A549 (cell line): ENCODE measurements at regions not wholly inside any gene's neighbourhood (a gene's known extent, or its start where the extent isn't known, plus 50 kb on each side); places are given as distances from the start of the nearest gene placed in this dataset.

Experiments used
- ATAC-seq, 2 experiments: fragments of 200-7000 bp in 1 of 2; fragments of >200 bp in 1 of 2; cut with Nextera tagmentation in 1 of 2; cut with Tn5 transposase in 1 of 2; 3 replicates each; pipeline versions ENCODE4 v1.8.0 to v1.9.1; 2018 to 2020; ENCODE audit warnings: mild to moderate bottlenecking in 1 of 2, moderate library complexity in 1 of 2
- CTCF ChIA-PET: fragments of 300-600 bp; sonication (Branson Sonifier 250); formaldehyde crosslinking; extraction: SDS; loops from one replicate; lab custom pipeline; 2021; ENCODE audit warnings: antibody characterized with exemption, inconsistent platforms; lab: Yijun Ruan, JAX
- POLR2A ChIA-PET: fragments of 350-600 bp; formaldehyde crosslinking; extraction: SDS; loops from one replicate; lab custom pipeline; 2021; ENCODE audit warnings: antibody characterized with exemption, inconsistent platforms; lab: Yijun Ruan, JAX
- DNase-seq, 2 experiments: peaks; one replicate each; pipeline versions ENCODE4 v3.0.0 to v3.0.0-alpha.2; 2011 to 2016; ENCODE audit warnings: low read depth in 1 of 2, low spot score in 1 of 2
- FAIRE-seq: peaks from 2 replicates; lab custom pipeline; 2011; peaks lifted over from hg19 to GRCh38; lab: Jason Lieb, UNC
- H3K27ac ChIP-seq, 2 experiments: fragments of >200 bp; sonication (Bioruptor Twin); formaldehyde crosslinking; 3 replicates each; pipeline ENCODE4 v1.5.1; 2016 to 2017
- H3K4me1 ChIP-seq: fragments of >200 bp; sonication (Bioruptor Twin); formaldehyde crosslinking; 3 replicates; pipeline ENCODE4 v1.6.1; 2016
- H3K4me2 ChIP-seq: fragments of >200 bp; sonication (Bioruptor Twin); formaldehyde crosslinking; 3 replicates; pipeline ENCODE4 v1.6.1; 2016
- H3K4me3 ChIP-seq: fragments of >200 bp; sonication (Bioruptor Twin); formaldehyde crosslinking; 3 replicates; pipeline ENCODE4 v1.5.1; 2016
- H3K9me3 ChIP-seq: fragments of >200 bp; sonication (Bioruptor Twin); formaldehyde crosslinking; 3 replicates; pipeline ENCODE4 v1.6.1; 2016
- CBX2 ChIP-seq: fragments of 200-600 bp; sonication (generic); IDR thresholded peaks from 2 replicates; pipeline ENCODE4 v1.6.1; 2016; ENCODE audit warnings: low read depth, mild to moderate bottlenecking, borderline replicate concordance
- CBX8 ChIP-seq: fragments of 200-600 bp; sonication (generic); IDR thresholded peaks from 2 replicates; pipeline ENCODE4 v1.6.1; 2016
- CHD2 ChIP-seq: fragments of 150-350 bp; IDR thresholded peaks from 2 replicates; pipeline ENCODE4 v1.6.1; 2014; ENCODE audit warnings: low read length; ENCODE audit not compliant: partially characterized antibody
- E2F6 ChIP-seq: IDR thresholded peaks from 2 replicates; pipeline ENCODE4 v1.6.1; 2012; ENCODE audit warnings: low read depth, borderline replicate concordance
- EHF ChIP-seq: fragments of 250-450 bp; sonication (Bioruptor Pico); IDR thresholded peaks from 2 replicates; pipeline ENCODE4 v1.5.0; 2020; ENCODE audit warnings: mild to moderate bottlenecking
- EHMT2 ChIP-seq: fragments of 200-600 bp; sonication (generic); IDR thresholded peaks from 2 replicates; pipeline ENCODE4 v1.6.1; 2016; ENCODE audit warnings: antibody characterized with exemption, low read depth, mild to moderate bottlenecking, moderate library complexity
- EP300 ChIP-seq, 2 experiments: fragments of >200 bp; sonication (Bioruptor Twin); formaldehyde crosslinking; IDR thresholded peaks; 2 replicates in 1 of 2; 3 replicates in 1 of 2; pipeline ENCODE4 v1.6.1; 2016 to 2017
- ESRRA ChIP-seq: fragments of 150-350 bp; IDR thresholded peaks from 2 replicates; pipeline ENCODE4 v1.6.1; 2014; ENCODE audit warnings: mild to moderate bottlenecking, low read length, borderline replicate concordance
- FOSB ChIP-seq: fragments of 250-450 bp; sonication (Bioruptor Pico); IDR thresholded peaks from 2 replicates; pipeline ENCODE4 v1.5.0; 2020; ENCODE audit warnings: mild to moderate bottlenecking, moderate library complexity
- FOSL2 ChIP-seq, 2 experiments: fragments of 450-650 bp in 1 of 2; fragments of >200 bp in 1 of 2; sonication (Bioruptor Twin) in 1 of 2; formaldehyde crosslinking; IDR thresholded peaks; 2 replicates each; pipeline versions ENCODE4 v1.5.0 to v1.6.1; 2016 to 2020; ENCODE audit warnings: mild to moderate bottlenecking in 1 of 2, moderate library complexity in 1 of 2
- HDAC2 ChIP-seq: fragments of 200-600 bp; sonication (generic); IDR thresholded peaks from 2 replicates; pipeline ENCODE4 v1.6.1; 2016
- HEYL ChIP-seq: fragments of 250-450 bp; sonication (Bioruptor Pico); IDR thresholded peaks from 2 replicates; pipeline ENCODE4 v1.8.0; 2021; ENCODE audit warnings: mild to moderate bottlenecking, moderate library complexity
- HOXB5 ChIP-seq: fragments of 250-450 bp; sonication (Bioruptor Pico); IDR thresholded peaks from 2 replicates; pipeline ENCODE4 v1.5.0; 2020; ENCODE audit warnings: mild to moderate bottlenecking, moderate library complexity
- KDM5A ChIP-seq: fragments of 200-600 bp; sonication (generic); IDR thresholded peaks from 2 replicates; pipeline ENCODE4 v1.6.1; 2016; ENCODE audit warnings: antibody characterized with exemption, mild to moderate bottlenecking
- MAX ChIP-seq: IDR thresholded peaks from 2 replicates; pipeline ENCODE4 v1.6.1; 2012
- NPAS2 ChIP-seq: fragments of 250-450 bp; sonication (Bioruptor Pico); IDR thresholded peaks from 2 replicates; pipeline ENCODE4 v1.8.0; 2022; ENCODE audit warnings: mild to moderate bottlenecking, moderate library complexity, borderline replicate concordance
- RARB ChIP-seq: fragments of 250-450 bp; sonication (Bioruptor Pico); IDR thresholded peaks from 2 replicates; pipeline ENCODE4 v1.8.0; 2021; ENCODE audit warnings: mild to moderate bottlenecking, moderate library complexity
- SREBF2 ChIP-seq: fragments of 450-650 bp; IDR thresholded peaks from 2 replicates; pipeline ENCODE4 v1.6.1; 2014; ENCODE audit warnings: mild to moderate bottlenecking, moderate library complexity
- ZFP36 ChIP-seq: fragments of 450-650 bp; IDR thresholded peaks from 2 replicates; pipeline ENCODE4 v1.6.1; 2014; ENCODE audit warnings: borderline replicate concordance; ENCODE audit not compliant: partially characterized antibody
- ZSCAN20 ChIP-seq: fragments of 250-450 bp; sonication (Bioruptor Pico); IDR thresholded peaks from 2 replicates; pipeline ENCODE4 v1.8.0; 2022; ENCODE audit warnings: mild to moderate bottlenecking, moderate library complexity
- WGBS: methylation state at CpG from one replicate; pipeline ENCODE4 v1.1.6; 2017; ENCODE audit errors: missing lambda C conversion rate; 5-methylcytosine and 5-hydroxymethylcytosine counted together
- TF ChIP-seq, protein P1 (sequence below): fragments of >200 bp; sonication (Bioruptor Twin); formaldehyde crosslinking; IDR thresholded peaks from 3 replicates; pipeline ENCODE4 v1.5.1; 2016

DNA sequence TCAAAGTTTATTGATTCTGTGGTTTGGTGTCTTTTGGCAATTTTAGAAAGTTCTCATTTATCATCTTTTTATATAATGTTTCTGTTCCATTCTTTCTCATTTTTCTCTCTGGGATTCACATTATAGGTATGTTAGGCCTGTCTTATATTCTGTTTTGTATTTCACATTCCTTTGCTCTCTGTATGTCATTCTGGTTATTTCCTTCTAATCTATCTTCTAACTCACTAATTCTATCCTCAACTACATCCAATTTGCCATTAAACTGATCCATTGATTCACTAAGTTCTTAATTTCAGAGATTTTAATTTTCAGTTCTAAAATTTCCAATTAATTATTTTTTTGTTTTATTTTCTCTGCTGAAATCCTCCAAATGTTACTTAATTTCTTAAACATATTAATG, 234.8 kb downstream of the FOXD2 start:
- ChIA-PET POLR2A (no interaction called here), CTCF (no interaction called here)
- Histone ChIP-seq H3K4me1 (no peaks in the 10 kb centered on the region), H3K4me3 (no peak overlapping the region), H3K4me2 (no peak overlapping the region), H3K9me3 (no peaks in the 10 kb centered on the region; the same call in 2 of the 3 replicates), H3K27ac (no peak overlapping the region)
- DNase-seq (no peak), FAIRE-seq (no peak), ATAC-seq (no peak)
- TF ChIP-seq ZSCAN20 (CRISPR knock-in tag) (no peak), FOSL2 (IDR thresholded peaks at IDR 0.05) (no peak), FOSL2 (CRISPR knock-in tag; IDR thresholded peaks at IDR 0.05) (no peak), NPAS2 (CRISPR knock-in tag) (no peak)

DNA sequence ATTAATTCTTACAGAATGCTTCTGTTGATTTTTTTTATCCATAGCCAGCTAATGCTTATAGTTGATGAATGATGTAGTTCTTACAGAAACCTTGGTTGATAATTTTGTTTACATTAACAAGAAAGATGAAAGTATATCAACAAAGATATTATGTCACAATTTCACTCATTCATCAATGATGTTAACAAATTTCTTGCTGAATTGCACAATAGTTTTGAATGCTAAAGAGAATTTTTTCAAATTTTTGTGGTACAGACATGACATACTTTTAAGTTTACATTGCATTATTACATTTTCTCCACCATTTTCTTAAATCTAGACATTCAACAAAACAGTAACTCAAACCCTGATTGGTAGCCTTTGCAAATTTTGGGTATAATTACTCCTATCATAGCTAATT, 236.3 kb downstream of the FOXD2 start:
- ChIA-PET POLR2A (no interaction called here), CTCF (no interaction called here)
- ATAC-seq (no peak), FAIRE-seq (no peak), DNase-seq (no peak)
- H3K4me3 ChIP-seq, result no peak overlapping the region
- TF ChIP-seq CBX8 (no peak), KDM5A (no peak), EHF (no peak), E2F6 (no peak), SREBF2 (no peak), ZFP36 (no peak), ESRRA (no peak), EHMT2 (no peak), CBX2 (no peak), HOXB5 (CRISPR knock-in tag) (no peak)
- TF ChIP-seq, protein P1, sequence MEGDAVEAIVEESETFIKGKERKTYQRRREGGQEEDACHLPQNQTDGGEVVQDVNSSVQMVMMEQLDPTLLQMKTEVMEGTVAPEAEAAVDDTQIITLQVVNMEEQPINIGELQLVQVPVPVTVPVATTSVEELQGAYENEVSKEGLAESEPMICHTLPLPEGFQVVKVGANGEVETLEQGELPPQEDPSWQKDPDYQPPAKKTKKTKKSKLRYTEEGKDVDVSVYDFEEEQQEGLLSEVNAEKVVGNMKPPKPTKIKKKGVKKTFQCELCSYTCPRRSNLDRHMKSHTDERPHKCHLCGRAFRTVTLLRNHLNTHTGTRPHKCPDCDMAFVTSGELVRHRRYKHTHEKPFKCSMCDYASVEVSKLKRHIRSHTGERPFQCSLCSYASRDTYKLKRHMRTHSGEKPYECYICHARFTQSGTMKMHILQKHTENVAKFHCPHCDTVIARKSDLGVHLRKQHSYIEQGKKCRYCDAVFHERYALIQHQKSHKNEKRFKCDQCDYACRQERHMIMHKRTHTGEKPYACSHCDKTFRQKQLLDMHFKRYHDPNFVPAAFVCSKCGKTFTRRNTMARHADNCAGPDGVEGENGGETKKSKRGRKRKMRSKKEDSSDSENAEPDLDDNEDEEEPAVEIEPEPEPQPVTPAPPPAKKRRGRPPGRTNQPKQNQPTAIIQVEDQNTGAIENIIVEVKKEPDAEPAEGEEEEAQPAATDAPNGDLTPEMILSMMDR, result no peak
- H3K27ac ChIP-seq, result no peak overlapping the region
- H3K4me1 ChIP-seq, result no peaks in the 10 kb centered on the region
- no peak overlapping the region for H3K4me2 ChIP-seq
- H3K9me3 ChIP-seq, result no peaks in the 10 kb centered on the region; the same call in 2 of the 3 replicates

DNA sequence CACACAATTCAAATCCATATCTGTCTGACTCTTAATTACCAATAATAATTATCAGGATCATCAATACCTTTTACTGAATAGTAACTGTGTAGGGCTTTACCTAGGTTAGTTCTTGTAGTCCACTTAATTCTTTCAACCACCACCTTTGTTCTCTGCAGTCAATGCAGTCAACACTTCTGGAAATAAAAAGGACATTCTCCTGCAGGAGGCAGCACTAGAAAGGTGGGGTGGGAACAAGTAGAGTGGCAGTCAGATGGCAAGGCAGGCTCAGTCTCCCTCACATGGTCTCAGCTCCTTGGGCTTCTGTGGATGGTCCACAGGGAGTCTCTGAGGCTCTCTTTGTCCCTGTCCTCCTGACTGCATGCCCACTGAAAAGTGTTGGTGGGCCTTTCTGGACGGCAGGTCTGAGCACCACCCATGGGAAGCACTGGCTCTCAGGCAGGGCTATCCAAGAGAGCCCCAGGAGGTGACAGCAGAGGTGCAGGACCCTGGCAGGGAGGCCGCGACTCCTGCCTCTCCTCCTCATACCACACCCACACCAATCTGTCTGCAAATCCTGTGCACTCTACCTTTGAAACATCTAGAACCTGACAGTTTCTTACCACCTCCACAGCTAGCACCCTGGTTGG, 237.3 kb downstream of the FOXD2 start:
- Histone ChIP-seq H3K9me3 (no peaks in the 10 kb centered on the region), H3K4me2 (no peak overlapping the region), H3K4me3 (no peak overlapping the region), H3K27ac (no peak overlapping the region), H3K4me1 (no peaks in the 10 kb centered on the region)
- WGBS, result 80% methylated on average over 2 of the region's 3 CpGs
- DNase-seq (no peak), FAIRE-seq (no peak), ATAC-seq (no peak)
- ChIA-PET CTCF (no interaction called here), POLR2A (no interaction called here)
- TF ChIP-seq FOSB (CRISPR knock-in tag) (no peak), EP300 (IDR thresholded peaks at IDR 0.05) (no peak), FOSL2 (IDR thresholded peaks at IDR 0.05) (no peak), FOSL2 (CRISPR knock-in tag; IDR thresholded peaks at IDR 0.05) (no peak), CHD2 (no peak), RARB (no peak), MAX (no peak), HDAC2 (no peak), ESRRA (no peak), HEYL (CRISPR knock-in tag) (no peak)
